Coronary artery (tissue), 2 donors: ENCODE measurements at regions not wholly inside any gene's neighbourhood (a gene's known extent, or its start where the extent isn't known, plus 50 kb on each side); places are given as distances from the start of the nearest gene placed in this dataset.
A peak's percentile ranks its signal among the peaks of the same experiment; 100 is the strongest.

Source experiments
- DNase-seq: peaks from one replicate; pipeline ENCODE4 v3.0.0-alpha.2; 2017; ENCODE audit warnings: low spot score
- H3K27ac ChIP-seq, 2 donors: fragments of 200-600 bp; sonication (generic); one replicate each; pipeline ENCODE4 v1.5.1; 2016 to 2019
- H3K4me3 ChIP-seq: fragments of 200-600 bp; sonication (generic); 2 replicates; pipeline ENCODE4 v1.5.1; 2016; ENCODE audit warnings: mild to moderate bottlenecking, moderate library complexity
- CTCF ChIP-seq: fragments of 200-600 bp; sonication (generic); IDR thresholded peaks from one replicate; pipeline ENCODE4 v1.5.1; 2019; ENCODE audit warnings: antibody characterized with exemption

DNA sequence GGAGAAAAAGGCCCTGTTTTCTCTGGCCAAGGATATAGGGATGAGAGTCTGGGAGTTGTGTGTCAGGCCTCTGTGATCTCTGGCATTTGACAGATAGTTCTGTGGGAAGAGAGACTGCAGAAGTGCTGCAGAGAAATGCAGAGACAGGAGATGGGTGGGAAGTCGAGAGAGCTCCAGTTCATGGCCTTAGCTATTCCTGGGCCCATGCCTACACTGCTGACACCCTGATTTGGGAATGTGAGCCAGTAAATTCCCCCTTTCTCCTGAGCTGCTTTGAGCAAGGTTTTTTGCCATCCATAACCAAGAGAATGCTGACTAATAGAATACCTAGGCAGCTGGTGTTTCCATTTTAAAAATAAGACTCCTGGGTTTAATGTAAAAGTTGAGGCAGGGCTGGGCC is 59.3 kb downstream of the EBLN2 start:
- DNase-seq = no peak
- Histone ChIP-seq H3K27ac (no peak overlapping the region), H3K4me3 (no peak overlapping the region)
- no peak for TF ChIP-seq CTCF

- no peak for DNase-seq
- Histone ChIP-seq H3K4me3 (no peak overlapping the region), H3K27ac (no peak overlapping the region)
- TF ChIP-seq CTCF = no peak
Observed at GRCh38 chr3:73121669-73122331, 60.3 kb downstream of the EBLN2 start.

DNA sequence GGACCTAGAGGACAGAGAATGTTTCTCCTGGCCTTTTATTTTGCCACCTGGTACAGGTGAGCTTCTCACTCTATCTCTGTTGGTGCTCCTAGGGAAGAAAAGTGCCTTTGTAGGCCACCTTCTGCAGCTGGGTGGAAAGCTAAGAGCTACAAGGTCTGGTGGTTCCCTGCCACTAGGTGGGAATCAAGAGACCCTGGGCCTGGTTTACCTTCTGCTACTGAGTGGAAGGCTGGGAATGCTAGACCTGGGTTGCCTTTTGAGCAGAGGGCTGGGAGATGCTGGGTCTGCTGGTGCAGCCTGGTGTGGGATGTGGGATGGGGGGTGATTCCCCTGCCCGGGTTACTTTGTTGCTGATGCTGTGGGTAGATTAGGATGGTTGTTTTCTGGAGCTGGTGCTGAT is 72.6 kb downstream of the EBLN2 start:
- no peak for DNase-seq
- no peak overlapping the region for H3K27ac ChIP-seq
- no peak overlapping the region for H3K4me3 ChIP-seq
- no peak for TF ChIP-seq CTCF

- TF ChIP-seq CTCF = no peak
- Histone ChIP-seq H3K27ac (no peak overlapping the region), H3K4me3 (no peak overlapping the region)
- no peak for DNase-seq
Observed at GRCh38 chr3:73136941-73137340, 75.5 kb downstream of the EBLN2 start.

GRCh38 chr3:73137736-73138403 is 76.4 kb downstream of the EBLN2 start:
- H3K4me3 ChIP-seq = no peak overlapping the region
- H3K27ac ChIP-seq = no peak overlapping the region
- no peak for TF ChIP-seq CTCF
- DNase-seq = no peak

- H3K4me3 ChIP-seq = no peak overlapping the region
- no peak for TF ChIP-seq CTCF
- peak overlapping the region in 1 of 2 donors; percentile 6 for H3K27ac ChIP-seq
- no peak for DNase-seq
Observed at GRCh38 chr3:73140772-73141442, 79.4 kb downstream of the EBLN2 start.
